ENCODE measurements at regions not wholly inside any gene's neighbourhood (a gene's known extent, or its start where the extent isn't known, plus 50 kb on each side); places are given as distances from the start of the nearest gene placed in this dataset.

DNA sequence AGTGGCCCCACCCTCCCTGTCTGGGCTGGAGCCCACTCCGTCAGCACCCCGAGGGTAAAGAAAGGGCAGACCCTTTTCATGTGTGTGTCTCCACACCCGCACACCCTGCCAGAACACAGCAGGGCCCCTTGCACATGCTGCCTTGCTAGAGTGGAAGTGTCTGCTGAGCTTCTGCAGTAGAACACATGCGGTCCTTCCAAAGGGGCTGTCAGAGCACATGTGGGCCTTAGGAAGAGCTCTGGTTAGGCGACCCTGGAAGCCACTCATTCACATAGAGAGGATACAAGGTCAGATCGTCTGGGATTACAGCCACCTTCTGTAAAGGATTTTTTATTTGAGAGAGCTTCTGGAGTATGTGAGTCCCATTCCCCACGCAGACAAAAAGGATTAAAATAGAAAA is 613.2 kb upstream of the RAB6C start:
- TF ChIP-seq CTCF (IDR thresholded peaks at IDR 0.05) (no peak), POLR2A (IDR thresholded peaks at IDR 0.05) (no peak)
